Endothelial cell of umbilical vein (primary cell): ENCODE measurements at regions not wholly inside any gene's neighbourhood (a gene's known extent, or its start where the extent isn't known, plus 50 kb on each side); places are given as distances from the start of the nearest gene placed in this dataset.
A peak's percentile ranks its signal among the peaks of the same experiment; 100 is the strongest.

Experiments used
- BruUV-seq: library from RNA; stranded (reverse); fragments of 400-500 nt; replicated peaks from 2 replicates; lab custom pipeline; 2021; lab: Mats Ljungman, UMichigan
- CTCF ChIA-PET: fragments of 300-600, 350-600 bp; sonication (Branson Sonifier 250); formaldehyde crosslinking; loops from one replicate; lab custom pipeline; 2021; ENCODE audit warnings: antibody characterized with exemption, inconsistent platforms; lab: Charles Lee
- POLR2A ChIA-PET: fragments of 300-600, 350-600 bp; sonication (Branson Sonifier 250); formaldehyde crosslinking; loops from one replicate; lab custom pipeline; 2021; ENCODE audit warnings: antibody characterized with exemption, inconsistent platforms; lab: Charles Lee
- DNase-seq: peaks from one replicate; pipeline ENCODE4 v3.0.0-alpha.2; 2011; ENCODE audit warnings: low read depth, low spot score
- FAIRE-seq: peaks from 2 replicates; lab custom pipeline; 2011; peaks lifted over from hg19 to GRCh38; lab: Jason Lieb, UNC
- H2AFZ ChIP-seq: 2 replicates; pipeline ENCODE4 v1.6.0; 2012; ENCODE audit warnings: low read depth, low read length, control low read depth, inconsistent platforms
- H3K27ac ChIP-seq: 2 replicates; pipeline ENCODE4 v1.5.1; 2011; ENCODE audit warnings: low read depth, mild to moderate bottlenecking, control low read depth, low read length, moderate library complexity; ENCODE audit not compliant: insufficient read depth
- H3K27me3 ChIP-seq, 2 experiments: 2 replicates each; pipeline versions ENCODE4 v1.6.0 to v1.6.1; 2011; ENCODE audit warnings: low read length in 2 of 2, mixed read lengths in 1 of 2; ENCODE audit not compliant: control insufficient read depth in 2 of 2, insufficient read depth in 2 of 2
- H3K36me3 ChIP-seq, 2 experiments: 2 replicates in 1 of 2; 3 replicates in 1 of 2; pipeline ENCODE4 v1.5.1; 2011; ENCODE audit warnings: low read length in 2 of 2, mild to moderate bottlenecking in 1 of 2, moderate library complexity in 1 of 2; ENCODE audit not compliant: control insufficient read depth in 2 of 2, insufficient read depth in 2 of 2; ENCODE audit errors: extremely low read depth in 1 of 2
- H3K4me1 ChIP-seq: 3 replicates; pipeline ENCODE4 v1.5.1; 2011; ENCODE audit warnings: mild to moderate bottlenecking, low read length; ENCODE audit not compliant: control insufficient read depth, insufficient read depth; ENCODE audit errors: extremely low read depth
- H3K4me2 ChIP-seq: 2 replicates; pipeline ENCODE4 v1.6.1; 2011; ENCODE audit warnings: low read length, control low read depth, mixed read lengths; ENCODE audit not compliant: insufficient read depth
- H3K4me3 ChIP-seq, 3 experiments: fragments of 200-600 bp in 1 of 3; sonication (generic), shearing (Covaris generic) in 1 of 3; replicated peaks in 1 of 3; 2 replicates each; pipeline ENCODE4 v1.5.1; 2011 to 2016; ENCODE audit warnings: control low read depth in 3 of 3, low read length in 3 of 3, mild to moderate bottlenecking in 2 of 3, inconsistent platforms in 1 of 3, low read depth in 1 of 3, moderate library complexity in 1 of 3; ENCODE audit not compliant: insufficient read depth in 1 of 3
- H3K79me2 ChIP-seq: 2 replicates; pipeline ENCODE4 v1.6.0; 2012; ENCODE audit warnings: low read length, inconsistent platforms; ENCODE audit not compliant: control insufficient read depth, insufficient read depth
- H3K9ac ChIP-seq: replicated peaks from 2 replicates; pipeline ENCODE3; 2011; ENCODE audit warnings: low read length, control low read depth; ENCODE audit not compliant: insufficient read depth; ENCODE audit errors: extremely low read depth
- H3K9me1 ChIP-seq: replicated peaks from 3 replicates; pipeline ENCODE4 v1.6.0; 2011; ENCODE audit warnings: mild to moderate bottlenecking, low read length; ENCODE audit not compliant: control insufficient read depth, insufficient read depth; ENCODE audit errors: extremely low read depth
- H3K9me3 ChIP-seq: replicated peaks from 2 replicates; pipeline ENCODE4 v1.5.1; 2012; ENCODE audit warnings: low read length, inconsistent platforms; ENCODE audit not compliant: control insufficient read depth, insufficient read depth
- H4K20me1 ChIP-seq: replicated peaks from 2 replicates; pipeline ENCODE3; 2011; ENCODE audit warnings: mild to moderate bottlenecking, low read length; ENCODE audit not compliant: control insufficient read depth, insufficient read depth; ENCODE audit errors: extremely low read depth
- CTCF ChIP-seq, 2 donors: IDR thresholded peaks; 1 replicate in 1 of 2; 2 replicates in 1 of 2; pipeline ENCODE4 v1.5.1; 2011; ENCODE audit warnings: low read length in 2 of 2, mild to moderate bottlenecking in 2 of 2, moderate library complexity in 2 of 2, control low read depth in 1 of 2, inconsistent platforms in 1 of 2, low read depth in 1 of 2; ENCODE audit not compliant: insufficient read depth in 1 of 2; ENCODE audit errors: extremely low read depth in 1 of 2
- EZH2 ChIP-seq: IDR thresholded peaks from 2 replicates; pipeline ENCODE4 v1.6.1; 2012; ENCODE audit warnings: borderline replicate concordance, low read depth, mild to moderate bottlenecking, moderate library complexity, low read length, inconsistent platforms; ENCODE audit not compliant: severe bottlenecking
- FOS ChIP-seq: IDR thresholded peaks from 2 replicates; pipeline ENCODE4 v1.6.1; 2011; ENCODE audit warnings: mild to moderate bottlenecking, low read length, moderate library complexity, borderline replicate concordance; ENCODE audit not compliant: insufficient read depth
- GATA2 ChIP-seq: IDR thresholded peaks from 2 replicates; pipeline ENCODE4 v1.7.0; 2011; ENCODE audit warnings: low read depth, mild to moderate bottlenecking, moderate library complexity, mixed read lengths, low read length; ENCODE audit not compliant: insufficient read length, insufficient read depth
- JUN ChIP-seq: IDR thresholded peaks from 2 replicates; pipeline ENCODE4 v1.6.1; 2011; ENCODE audit warnings: borderline replicate concordance, low read depth; ENCODE audit not compliant: insufficient read length, insufficient read depth
- MAX ChIP-seq: IDR thresholded peaks from 2 replicates; pipeline ENCODE4 v1.6.1; 2011; ENCODE audit not compliant: insufficient read depth, insufficient read length
- MYC ChIP-seq: IDR thresholded peaks from one replicate; pipeline ENCODE4 v1.6.1; 2011; ENCODE audit warnings: mild to moderate bottlenecking, low read depth, low read length
- POLR2A ChIP-seq: IDR thresholded peaks from 2 replicates; pipeline ENCODE4 v1.6.1; 2012; ENCODE audit warnings: low read depth, mild to moderate bottlenecking, control low read depth, low read length
- POLR2AphosphoS5 ChIP-seq: IDR thresholded peaks from 2 replicates; pipeline ENCODE4 v1.6.1; 2012; ENCODE audit warnings: low read depth, mild to moderate bottlenecking, control low read depth, low read length, moderate library complexity; ENCODE audit not compliant: insufficient read depth
- dilution Hi-C: fragments of 300-500 bp; cut with MboI; formaldehyde crosslinking; loops from one replicate; pipeline ENCODE4 v1.15.0; 2019; ENCODE audit warnings: low sequenced_read_pairs; ENCODE audit not compliant: extremely low pct_ligation_motif_present
- intact Hi-C: fragments of 100-400 bp; cut with micrococcal nuclease; formaldehyde crosslinking; loops from one replicate; pipeline ENCODE4 v1.10.0; 2022

- Histone ChIP-seq H3K79me2 (no peaks in the 10 kb centered on the region), H4K20me1 (no peaks in the 10 kb centered on the region), H3K9me1 (no peaks in the 10 kb centered on the region), H3K4me3 (no peak overlapping the region), H3K4me1 (peaks cover 23% of the 10 kb centered on the region), H3K4me2 (no peak overlapping the region), H3K9ac (no peak overlapping the region), H3K27me3 (no peaks in the 10 kb centered on the region), H3K27ac (peak overlapping the region; percentile 36), H3K9me3 (no peaks in the 10 kb centered on the region), H2AFZ (no peak overlapping the region), H3K36me3 (no peaks in the 10 kb centered on the region)
- no peak for TF ChIP-seq MAX
- no peak for TF ChIP-seq POLR2A
- TF ChIP-seq EZH2 = no peak
- no peak for TF ChIP-seq POLR2AphosphoS5
- TF ChIP-seq JUN = no peak
- no peak for TF ChIP-seq GATA2
- no peak for TF ChIP-seq FOS
- no peak for TF ChIP-seq MYC
- TF ChIP-seq CTCF (IDR thresholded peaks at IDR 0.05; ENCODE audit: extremely low read depth in 1 of 2, insufficient read depth in 1 of 2, low read depth in 1 of 2, low read length in 2 of 2) = no peak
- intact Hi-C loops = loop anchor here (10.0 kb wide), 2 partner anchors 232 to 318 kb away; partner anchors contain the start of gene CEP43
- no TSS peak for BruUV-seq
- ChIA-PET POLR2A (no interaction called here), CTCF (no interaction called here)
- dilution Hi-C loops = no loop called here
- FAIRE-seq (no peak), DNase-seq (no peak)
Measured at GRCh38 chr6:167226791-167227190, 64.3 kb upstream of the UNC93A start.
